HG03175 (cell line): ENCODE measurements at regions not wholly inside any gene's neighbourhood (a gene's known extent, or its start where the extent isn't known, plus 50 kb on each side); places are given as distances from the start of the nearest gene placed in this dataset.
A peak's percentile ranks its signal among the peaks of the same experiment; 100 is the strongest.
"Not testable (repeated sequence)": the region's sequence is repeated elsewhere in the genome, so short reads cannot be mapped to it uniquely, and the experiment has no call there.

Experiments used
- ATAC-seq: cut with Tn5 transposase; IDR thresholded peaks from one replicate; pipeline ENCODE4 v1.9.1; 2021; ENCODE audit warnings: mild to moderate bottlenecking, moderate library complexity; ENCODE audit not compliant: unreplicated experiment

DNA sequence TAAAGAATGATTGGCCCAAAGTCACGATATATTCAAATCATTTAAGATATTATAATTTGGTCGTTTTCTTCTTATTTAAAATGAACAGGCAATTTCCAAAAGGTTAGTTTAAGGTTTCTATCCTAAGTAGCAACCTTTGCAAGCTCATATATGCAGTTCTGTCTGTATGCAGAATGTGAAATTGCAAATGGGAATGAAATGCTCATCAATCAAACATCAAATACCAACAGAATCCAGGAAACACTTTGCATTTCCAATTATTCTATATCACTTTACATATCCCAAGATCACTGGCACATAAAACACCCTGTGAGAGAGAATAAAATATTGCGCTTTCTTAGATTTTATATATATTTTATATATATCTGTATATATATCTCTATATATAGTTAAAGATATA lies 237.3 kb downstream of the NRIP1 start:
- no peak for ATAC-seq

DNA sequence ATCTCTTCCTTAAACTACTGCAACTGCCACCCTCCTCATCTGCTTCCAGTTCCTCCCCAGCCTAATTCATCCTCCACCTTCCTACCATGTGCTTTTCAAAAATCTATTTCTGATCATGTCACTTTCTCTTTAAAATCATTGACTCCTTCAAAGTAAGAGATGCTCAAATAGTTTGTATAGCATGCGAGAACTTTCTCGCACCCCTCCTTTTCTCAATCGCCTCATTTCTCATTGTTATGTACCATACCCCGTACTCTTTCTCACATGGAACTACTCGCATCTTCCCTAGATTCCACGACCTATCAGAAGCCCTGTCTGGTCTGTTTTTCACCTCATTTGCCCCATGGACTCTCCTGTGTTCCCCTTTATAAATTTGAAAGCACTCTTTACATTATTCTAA lies 238.2 kb downstream of the NRIP1 start:
- ATAC-seq, result no peak

DNA sequence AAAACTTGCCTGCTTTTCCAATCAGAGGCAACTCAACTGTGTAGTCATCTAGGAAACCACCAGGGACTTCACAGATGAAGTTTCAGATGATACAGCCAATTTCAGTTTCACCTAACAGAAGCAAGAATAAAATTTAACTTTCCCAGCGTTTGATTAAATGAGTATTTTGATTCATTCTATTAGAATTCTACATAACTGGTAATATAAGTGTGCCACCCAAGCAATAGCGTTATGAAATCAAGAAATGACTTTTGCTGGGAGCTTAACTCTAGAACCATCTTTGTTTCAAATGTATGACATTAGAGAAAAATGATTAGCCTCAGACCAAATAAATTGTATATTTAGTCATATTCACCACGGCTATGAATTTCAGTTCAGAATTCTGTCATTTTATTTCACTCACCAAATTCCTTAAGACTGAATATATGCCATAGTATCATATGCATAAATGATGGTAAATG lies 239.3 kb downstream of the NRIP1 start:
- peak; percentile 61 for ATAC-seq

DNA sequence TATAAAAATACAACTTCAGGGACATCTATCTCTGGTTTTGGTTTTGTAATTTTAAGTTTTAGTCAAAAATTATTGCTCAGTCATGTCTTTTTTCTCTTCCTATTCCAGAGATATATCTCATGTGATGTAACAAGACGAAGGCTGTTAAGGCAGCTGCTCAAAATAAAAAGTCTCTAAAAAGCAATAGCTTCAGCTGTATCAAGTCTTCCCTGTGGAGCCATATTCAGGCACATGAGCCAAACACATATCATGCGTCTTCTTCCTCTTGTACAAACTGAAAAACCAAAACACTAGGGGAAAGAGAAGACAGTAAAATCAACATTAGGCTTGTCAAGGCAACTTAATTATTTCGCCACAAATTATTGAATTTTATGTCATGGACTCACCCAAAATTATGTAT lies 240.7 kb downstream of the NRIP1 start:
- ATAC-seq, result no peak

DNA sequence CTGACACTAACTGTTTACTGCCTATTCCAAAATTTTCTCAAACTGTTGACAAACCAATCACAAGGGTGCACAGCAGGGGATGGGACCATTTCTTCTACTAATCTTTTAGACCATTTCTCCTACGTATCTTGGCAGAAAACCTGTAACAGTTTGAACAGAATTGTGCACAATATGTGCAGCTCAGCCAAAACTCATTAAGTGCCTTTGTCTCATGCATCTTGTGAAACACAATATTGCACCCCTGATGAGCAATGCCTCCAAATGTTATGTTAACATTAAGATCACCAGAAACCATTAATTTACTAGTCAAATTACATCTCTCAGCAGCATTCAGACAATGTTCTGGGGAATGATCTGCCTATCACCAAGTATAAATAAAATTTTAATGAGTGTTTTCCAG lies 247.5 kb downstream of the NRIP1 start:
- no peak for ATAC-seq

DNA sequence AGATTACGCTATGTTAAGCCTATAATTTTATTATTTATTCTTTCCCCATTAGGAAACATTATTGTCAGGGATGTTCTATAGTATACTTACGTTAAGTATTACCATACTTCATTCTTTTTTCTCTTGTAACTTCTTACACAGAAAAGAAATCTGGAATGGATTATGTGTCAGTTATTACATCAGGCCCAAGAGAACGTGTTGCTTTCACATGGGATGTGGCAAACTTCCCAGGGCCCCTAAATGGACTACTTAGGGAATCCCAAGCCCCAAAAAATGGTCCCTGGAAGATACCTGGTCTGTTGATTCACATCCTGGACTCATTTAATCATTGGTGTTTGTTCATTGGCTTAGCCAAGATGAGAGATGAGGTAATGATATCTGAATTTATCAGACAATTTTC lies 249.8 kb downstream of the NRIP1 start:
- no peak for ATAC-seq

DNA sequence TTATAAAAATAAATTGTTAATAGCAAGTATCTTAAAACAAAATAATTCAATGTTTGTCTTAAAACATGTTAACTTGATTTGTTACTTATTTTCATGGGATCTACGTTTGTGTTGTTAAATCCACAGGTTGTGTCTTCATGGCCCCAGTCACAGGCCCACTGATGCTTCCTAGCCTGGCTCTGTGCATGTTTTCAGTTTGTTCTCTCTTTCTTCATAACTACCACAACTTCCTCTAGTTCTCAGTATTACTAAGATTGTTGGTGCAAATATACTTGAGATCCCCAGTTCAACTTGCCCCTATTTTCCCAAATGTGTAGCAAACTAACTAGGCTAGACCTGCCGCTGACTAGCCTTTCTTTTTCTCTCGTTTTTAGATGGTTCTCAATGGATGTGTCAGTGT lies 250.5 kb downstream of the NRIP1 start:
- no peak for ATAC-seq

DNA sequence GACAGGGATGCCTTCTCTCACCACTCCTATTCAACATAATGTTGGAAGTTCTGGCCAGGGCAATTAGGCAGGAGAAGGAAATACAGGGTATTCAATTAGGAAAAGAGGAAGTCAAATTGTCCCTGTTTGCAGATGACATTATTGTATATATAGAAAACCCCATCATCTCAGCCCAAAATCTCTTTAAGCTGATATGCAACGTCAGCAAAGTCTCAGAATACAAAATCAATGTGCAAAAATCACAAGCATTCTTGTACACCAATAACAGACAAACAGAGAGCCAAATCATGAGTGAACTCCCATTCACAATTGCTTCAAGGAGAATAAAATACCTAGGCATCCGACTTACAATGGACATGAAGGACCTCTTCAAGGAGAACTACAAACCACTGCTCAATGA lies 258.1 kb upstream of the SAMSN1 start:
- ATAC-seq, result not testable (repeated sequence)

DNA sequence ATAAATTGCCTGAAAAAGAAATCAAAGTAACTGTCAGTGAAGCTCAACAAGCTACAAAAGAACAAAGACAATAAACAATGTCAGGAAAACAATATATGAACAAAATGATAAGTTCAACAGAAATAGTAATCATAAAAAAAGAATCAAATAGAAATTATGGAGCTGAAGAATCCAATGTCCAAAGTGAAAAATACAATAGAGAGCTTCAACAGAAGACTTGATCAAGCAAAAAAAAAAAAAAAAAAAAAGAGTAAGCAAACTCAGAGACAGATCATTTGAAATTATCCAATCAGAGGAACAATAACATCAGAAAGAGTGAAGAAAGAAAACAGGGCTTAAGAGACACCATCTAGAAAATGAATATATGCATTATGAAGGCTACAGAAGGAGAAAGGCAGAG lies 251.4 kb upstream of the SAMSN1 start:
- no peak for ATAC-seq

DNA sequence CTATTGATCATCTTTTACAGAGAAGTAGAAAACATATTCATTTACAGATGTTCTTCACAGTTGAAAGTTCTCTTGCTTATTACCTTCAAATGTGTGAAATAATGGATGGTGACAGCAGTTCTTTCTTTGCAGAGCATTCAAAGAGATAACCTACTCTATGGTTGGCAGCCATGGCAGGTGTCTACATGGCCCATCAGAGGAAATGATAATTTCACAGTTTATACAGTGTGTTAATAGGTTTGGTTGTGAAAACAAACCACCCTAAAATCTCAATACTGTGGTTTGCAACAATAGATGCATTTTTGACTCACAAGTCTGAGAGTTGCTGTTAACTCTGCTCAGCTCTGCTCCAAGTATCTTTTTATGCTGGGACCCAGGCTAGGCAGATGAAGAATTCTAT lies 241.2 kb upstream of the SAMSN1 start:
- no peak for ATAC-seq

DNA sequence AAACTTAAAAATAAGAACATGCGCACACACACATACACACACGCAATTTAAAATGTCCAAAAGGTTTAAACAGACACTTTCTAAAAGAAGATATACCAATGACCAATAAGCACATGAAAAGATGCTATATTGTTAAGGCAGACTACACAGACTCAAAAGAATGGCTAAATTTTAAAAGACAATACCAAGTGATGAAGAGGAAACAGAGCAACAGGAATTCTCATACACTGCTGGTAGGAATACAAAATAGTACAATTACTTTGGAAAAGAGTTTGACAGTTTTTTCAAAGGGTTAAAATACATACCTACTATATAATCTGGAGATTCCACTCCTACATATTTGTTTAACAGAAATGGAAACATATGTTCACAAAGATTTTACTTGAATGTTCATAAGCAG lies 239.6 kb upstream of the SAMSN1 start:
- ATAC-seq, result no peak

DNA sequence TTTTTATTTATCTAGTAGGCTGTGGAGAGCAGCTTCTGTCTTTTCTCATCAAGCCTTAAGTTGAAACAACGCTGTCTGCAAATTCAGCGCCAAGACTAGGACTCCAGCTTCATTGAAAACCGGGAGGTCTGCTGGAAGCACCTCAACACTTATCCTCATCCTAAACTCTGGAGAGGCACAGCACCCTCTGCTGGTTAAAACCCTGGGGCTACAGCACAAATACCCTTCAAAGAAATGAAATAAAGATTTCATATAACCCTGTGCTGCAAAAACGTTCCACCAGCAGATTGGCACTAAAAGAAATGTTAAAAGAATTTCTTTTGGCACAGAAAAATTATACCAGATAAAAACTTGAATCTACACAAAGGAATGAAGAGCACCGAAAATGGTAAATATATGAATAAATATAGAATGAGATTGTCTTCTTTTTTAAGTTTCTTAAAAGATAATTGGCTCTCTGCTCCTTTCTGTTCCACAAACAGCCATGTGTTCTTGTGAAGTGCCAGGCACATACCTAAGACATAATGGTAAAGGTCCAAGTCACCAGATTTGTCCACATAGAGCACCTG lies 227.7 kb upstream of the SAMSN1 start:
- no peak for ATAC-seq

DNA sequence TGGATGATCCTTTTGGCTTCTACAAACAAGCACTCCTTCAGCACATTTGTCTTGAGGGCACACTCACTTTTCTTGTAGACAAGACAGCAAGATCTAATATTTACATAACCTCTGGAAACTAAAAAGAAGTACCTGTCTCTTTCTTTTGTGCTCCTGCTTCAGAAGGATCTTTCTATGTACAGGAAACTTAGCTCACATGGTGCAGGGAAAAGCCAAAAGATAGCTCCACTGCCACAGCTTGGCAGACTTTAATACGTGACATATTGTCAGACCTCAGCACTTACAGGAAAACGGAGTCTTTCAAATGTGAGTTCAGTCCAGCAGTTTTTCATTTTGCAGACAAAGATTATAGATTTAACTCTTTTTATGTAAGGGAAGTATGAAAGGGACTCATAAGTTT lies 225.5 kb upstream of the SAMSN1 start:
- no peak for ATAC-seq

DNA sequence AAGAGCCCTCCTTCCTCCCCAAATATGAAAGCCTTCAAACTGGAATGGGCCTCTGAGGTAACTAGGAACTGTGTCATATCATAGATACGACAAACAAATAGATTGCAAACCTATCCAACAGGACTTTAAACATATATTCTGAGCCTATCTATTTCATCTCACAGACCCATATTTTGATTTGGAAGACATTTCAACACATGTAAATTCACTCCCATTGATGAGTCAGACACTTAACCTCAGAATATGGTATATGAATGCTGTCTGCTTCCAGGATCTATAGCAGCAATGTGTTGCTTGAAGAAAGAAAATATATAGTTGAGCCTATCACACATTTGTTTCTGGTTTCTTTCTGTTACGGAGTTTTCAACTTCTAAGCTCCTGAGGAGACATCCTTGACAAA lies 221.9 kb upstream of the SAMSN1 start:
- no peak for ATAC-seq

DNA sequence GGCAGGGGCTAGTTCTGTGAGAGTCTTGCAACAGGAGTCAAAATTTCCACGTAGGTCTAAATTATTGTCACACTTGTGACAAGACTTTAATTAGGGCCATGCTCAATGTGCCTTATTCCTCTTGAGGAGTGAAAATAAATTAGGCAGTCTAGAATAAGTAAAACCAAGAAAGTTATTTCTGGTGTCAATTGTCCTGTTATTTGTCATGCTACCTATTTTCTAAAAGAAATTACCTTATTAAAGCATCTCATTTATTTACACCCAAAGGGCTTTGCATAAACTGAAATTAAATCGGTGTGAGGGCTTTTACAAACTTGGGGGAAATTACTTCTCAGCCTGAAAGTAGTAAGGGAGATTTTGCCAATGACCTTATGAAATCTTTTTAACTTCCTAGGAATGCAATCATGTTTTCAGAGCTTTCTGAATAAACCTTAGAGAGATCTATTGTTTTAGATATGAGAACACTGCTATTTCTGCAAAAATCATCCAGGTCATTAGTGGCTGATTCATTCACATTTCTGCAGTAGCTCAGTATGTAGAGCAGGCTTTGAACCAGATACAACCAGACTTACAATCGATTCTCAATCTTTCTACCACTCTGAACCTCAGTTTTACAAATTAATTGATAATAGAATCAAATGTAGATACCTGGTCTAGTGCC lies 221.2 kb upstream of the SAMSN1 start:
- no peak for ATAC-seq

DNA sequence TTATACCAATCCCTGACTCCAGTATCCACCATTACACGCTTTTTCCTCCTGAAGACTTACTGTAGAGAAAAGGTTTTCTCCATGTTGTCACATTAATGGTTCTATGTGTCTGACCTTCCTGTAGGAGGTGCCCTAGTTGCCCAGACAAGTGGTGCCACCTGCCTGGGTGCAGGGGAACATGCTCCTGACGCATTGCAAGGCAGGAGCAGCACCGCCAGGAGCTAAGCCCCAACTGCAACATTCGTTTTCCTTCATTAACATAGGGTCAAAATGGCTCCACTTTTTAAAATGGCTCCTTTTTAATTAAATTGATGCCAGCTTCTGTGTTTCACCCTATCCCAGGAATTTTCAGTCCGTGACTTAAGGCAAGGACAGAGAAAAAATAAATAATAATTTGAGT lies 220.1 kb upstream of the SAMSN1 start:
- ATAC-seq, result no peak

DNA sequence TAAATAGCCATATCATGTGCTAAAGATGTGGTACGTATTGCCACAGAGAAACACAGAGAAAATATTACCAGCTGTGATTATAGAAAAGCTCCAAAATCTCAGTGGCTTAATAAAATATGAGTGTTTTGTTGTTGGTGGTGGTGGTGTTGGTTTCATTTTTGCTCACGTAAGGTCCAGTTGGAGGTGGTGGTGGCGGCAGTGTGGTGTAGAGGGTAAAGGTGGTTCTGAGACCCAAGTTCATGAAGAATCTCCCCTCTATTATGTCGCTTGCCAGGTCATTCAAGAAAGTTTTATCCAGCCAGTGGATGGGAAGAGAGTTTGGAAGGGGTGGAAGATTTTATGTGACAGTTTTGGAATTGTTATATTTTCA lies 217.6 kb upstream of the SAMSN1 start:
- peak; percentile 49 for ATAC-seq

DNA sequence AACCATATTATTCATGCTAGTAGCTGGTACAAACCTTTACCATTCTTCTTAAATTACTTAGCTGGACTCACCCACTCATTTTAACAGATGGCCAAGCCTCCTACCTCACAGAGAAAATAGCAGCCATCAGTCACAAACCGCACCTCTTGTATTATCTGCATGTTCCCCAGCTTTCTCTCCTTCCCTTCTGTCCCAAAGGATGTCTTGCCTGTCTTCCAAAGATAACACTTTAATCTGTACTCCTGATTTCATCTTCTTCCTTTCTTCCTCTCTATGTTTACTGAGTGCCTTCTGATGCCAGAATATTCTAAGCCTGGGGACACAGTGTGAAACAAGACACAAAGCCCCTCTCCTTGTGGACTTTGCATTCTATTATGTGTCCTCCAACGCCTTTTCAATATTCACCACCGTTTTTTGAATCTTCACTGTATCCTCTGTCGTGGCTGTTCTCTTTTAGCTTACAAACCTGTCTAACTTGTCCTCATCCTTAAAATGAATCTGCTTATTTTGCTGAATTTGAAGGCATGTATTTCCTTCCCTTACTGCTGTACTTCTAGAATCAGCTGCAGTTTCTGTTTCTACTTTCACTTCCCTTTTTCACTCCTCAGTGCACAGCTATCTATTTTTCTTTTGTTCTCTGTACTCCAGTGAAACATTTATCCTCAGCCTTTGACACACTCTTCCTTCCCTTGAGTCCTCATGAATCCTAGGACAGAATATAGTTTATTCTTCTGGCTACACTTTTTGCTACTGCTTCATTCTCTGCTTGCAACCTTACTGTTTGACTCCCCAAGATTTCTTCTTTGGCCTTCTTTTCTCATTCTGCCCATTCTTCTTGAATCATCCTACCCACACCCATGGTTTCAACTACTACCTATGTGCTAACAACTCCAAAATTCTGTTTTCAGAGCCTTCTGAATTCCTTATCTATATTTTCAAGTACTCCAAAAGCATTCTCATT lies 216.9 kb upstream of the SAMSN1 start:
- ATAC-seq, result peak; percentile 97

DNA sequence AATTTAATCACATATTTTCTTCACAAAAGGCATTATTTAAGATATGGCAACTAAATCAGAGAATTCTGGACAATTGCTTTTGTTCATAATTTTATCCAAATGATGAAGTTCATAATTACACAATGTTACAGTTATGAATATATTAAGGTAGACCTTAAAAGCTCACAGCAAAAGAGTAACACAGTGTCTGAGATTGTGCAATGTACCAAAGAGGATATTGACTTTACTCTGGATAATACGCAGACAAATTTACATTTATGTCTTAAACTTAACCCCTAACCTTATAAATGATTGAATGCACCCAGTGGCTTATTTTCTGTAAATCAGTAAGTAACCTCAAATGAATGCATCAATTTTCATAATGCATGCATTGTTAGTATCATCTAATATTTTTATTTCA lies 216.2 kb upstream of the SAMSN1 start:
- no peak for ATAC-seq

DNA sequence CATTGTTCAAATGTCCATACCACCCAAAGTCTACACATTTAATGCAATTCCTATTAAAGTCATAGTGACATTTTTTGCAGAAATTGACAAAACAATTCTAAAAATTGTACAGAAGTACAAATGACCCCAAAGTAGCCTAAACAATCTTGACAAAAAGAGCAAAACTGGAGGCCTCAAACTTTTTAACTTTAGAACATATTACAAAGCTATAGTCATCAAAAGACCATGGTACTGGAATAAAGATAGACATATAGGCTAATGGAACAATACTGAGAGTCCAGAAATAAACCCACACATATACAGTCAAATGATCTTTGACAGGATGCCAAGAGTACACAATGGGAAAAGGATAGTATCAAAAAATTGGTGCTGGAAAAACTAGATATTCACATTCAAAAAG lies 213.2 kb upstream of the SAMSN1 start:
- ATAC-seq, result no peak

DNA sequence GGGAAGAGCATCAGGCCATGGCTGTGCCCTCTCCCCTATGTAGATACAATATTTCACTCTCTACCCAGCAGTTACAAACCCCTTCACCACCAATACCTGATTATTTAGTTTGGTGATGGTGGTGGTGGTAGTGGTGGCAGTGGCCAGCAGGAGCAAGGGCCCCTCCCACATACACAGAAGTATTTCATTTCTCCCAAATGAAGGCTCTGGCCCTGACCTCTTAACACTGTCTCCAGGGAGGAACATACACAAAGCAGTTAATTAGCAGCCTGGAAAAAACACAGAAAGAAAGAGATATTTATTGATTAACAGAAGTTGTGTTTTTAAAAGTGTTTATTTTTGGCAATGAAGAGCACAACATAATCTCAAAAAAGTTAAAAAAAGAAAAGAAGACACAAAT lies 212.7 kb upstream of the SAMSN1 start:
- no peak for ATAC-seq
